COLO668 (cell line): ENCODE measurements at regions not wholly inside any gene's neighbourhood (a gene's known extent, or its start where the extent isn't known, plus 50 kb on each side); places are given as distances from the start of the nearest gene placed in this dataset.
A peak's percentile ranks its signal among the peaks of the same experiment; 100 is the strongest.
"Not testable (repeated sequence)": the region's sequence is repeated elsewhere in the genome, so short reads cannot be mapped to it uniquely, and the experiment has no call there.

Experiments
- DNase-seq: peaks from one replicate; lab custom pipeline; 2025; ENCODE audit not compliant: unreplicated experiment; lab: John Stamatoyannopoulos, UW

DNA sequence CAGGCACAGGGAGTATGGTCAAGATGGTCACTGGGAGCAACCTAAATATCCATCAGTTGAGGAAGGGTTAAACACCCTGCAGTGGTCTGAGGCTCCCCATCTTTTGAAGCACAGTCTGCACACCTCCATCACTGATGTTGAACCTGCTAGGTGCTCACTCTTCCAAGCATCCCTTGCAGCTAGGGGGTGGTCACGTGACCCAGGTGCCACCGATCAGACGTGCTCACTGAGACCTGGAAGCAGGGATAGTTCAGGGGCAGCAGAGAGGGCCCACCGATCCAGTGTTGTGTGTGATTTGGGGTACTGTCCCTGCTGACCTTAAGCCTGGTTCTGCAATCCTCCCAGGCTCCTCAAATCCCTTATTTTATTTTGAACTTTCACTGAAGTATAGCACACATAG lies 134.6 kb downstream of the CEBPB start:
- DNase-seq = no peak

DNA sequence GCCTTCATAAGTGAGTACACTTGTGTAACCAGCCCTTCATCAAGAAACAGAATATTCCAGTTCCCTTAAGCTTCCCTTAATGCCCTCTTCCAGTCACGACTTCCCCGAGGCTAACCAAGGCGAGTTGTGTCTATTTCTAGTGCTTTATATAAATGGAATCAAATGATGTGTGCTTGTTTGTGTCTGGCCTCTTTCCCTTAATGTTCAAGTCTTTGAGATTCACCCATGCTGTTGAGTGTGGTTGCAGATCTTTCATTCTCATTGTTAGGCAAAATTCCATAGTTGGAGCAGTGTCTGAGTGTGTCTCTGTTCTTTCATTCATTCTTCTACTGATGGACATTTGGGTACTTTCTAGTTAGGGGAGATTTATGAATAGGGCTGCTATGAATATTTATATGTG lies 135.0 kb downstream of the CEBPB start:
- DNase-seq = no peak

DNA sequence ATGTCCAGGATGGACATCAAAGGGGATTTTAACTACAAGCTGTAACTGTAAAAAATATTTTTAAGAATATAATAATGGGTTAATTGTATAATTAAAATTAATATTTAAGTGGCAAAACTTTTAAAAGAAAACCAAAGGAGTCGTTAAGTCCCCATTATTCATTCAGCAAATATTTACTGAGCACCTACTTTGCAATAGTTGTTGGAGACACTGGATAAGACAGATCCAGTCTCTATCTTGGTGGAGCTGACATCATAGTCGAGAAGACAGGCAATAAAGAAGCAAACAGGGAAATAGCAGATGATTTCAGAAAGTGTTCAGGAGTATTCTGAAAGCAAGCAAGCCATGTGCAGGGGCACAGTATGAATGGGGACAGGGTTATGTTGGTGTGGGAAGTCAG lies 137.0 kb downstream of the CEBPB start:
- no peak for DNase-seq

DNA sequence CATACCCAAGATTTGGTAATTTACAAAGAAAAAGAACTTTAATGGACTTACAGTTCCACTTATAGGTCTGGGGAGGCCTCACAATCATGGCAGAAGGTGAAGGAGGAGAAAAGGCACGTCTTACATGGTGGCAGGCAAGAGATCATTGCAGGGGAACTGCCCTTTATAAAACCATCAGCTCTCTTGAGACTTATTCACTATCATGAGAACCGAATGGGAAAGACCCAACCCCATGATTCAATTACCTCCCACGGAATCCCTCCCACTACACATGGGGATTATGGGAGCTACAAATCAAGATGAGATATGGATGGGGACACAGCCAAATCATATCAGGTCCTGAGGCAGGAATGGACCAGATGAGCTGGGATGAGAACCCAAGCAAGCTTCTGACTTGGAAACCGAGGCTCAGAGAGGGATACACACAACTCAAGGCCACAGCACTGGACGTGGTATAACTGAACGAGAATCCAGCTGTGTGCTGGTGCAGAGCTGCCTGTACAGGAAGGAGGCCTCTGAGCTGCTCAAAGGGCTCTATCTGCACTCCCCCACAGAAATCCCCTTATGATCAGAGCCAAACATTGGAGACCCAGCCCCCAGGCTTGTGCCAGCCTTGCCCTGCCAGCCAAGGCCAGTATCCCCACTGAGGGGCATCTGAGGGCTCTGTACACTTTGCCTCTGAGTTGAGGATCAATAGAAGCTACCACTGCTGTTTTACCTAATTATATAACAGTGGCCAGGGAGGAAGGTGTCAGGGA lies 137.8 kb downstream of the CEBPB start:
- no peak for DNase-seq

DNA sequence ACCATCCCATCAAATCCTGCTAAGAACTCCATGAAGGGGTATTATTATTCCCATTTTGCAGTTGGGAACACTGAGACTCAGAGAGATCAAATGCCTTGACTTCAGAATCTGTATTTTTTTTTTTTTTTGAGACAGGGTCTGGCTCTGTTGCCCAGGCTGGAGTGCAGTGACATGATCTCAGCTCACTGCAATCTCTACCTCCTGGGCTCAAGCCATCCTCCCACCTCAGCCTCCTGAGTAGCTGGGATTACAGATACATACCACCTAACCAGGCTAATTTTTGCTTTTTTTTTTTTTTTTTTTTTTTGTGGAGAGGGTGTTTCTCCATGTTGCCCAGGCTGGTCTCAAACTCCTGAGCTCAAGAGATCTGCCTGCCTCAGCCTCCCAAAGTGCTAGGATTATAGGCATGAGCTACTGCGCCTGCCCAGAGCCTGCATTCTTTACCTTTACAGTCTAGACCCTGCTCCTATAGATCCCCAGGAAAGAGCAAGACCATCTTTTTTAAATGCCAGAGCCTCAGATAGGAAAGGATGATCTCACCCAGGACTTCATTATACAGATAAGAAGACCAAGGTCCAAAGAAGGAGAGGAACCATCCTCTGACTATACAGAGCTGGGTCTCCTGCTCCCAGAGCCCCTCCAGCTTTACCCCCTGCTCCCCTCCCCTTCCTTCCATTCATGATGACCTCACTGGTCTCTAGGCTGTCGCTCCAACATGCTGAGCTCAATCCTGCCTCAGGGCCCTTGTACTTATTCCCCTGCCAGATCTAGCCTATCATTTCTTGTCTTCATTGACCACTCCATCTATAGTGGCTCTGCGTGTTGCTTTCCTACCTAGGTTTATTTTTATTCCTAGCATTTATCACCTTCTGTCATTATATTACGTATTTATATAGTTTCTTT lies 138.6 kb downstream of the CEBPB start:
- DNase-seq = no peak

DNA sequence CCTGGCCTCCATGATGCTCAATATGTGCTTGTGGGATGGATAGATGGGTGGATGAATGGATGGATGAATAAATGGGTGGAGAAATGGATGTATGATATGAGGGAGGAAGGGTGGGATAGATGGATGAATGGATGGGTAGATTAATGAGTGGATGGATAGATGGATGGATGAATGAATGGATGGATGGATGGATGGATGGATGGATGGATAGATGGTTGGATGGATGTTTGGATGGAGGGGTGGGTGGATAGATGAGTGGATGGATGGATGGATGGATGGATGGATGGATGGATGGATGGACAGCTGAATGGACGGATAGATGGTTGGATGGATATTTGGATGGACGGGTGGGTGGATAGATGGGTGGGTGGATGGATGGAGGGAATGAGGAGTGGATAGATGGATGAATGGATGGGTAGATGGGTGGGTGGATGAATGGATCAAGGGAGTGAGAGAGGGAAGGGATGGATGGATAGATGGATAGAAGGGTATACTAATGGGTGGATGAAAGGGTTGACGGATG lies 139.4 kb downstream of the CEBPB start:
- no peak for DNase-seq

DNA sequence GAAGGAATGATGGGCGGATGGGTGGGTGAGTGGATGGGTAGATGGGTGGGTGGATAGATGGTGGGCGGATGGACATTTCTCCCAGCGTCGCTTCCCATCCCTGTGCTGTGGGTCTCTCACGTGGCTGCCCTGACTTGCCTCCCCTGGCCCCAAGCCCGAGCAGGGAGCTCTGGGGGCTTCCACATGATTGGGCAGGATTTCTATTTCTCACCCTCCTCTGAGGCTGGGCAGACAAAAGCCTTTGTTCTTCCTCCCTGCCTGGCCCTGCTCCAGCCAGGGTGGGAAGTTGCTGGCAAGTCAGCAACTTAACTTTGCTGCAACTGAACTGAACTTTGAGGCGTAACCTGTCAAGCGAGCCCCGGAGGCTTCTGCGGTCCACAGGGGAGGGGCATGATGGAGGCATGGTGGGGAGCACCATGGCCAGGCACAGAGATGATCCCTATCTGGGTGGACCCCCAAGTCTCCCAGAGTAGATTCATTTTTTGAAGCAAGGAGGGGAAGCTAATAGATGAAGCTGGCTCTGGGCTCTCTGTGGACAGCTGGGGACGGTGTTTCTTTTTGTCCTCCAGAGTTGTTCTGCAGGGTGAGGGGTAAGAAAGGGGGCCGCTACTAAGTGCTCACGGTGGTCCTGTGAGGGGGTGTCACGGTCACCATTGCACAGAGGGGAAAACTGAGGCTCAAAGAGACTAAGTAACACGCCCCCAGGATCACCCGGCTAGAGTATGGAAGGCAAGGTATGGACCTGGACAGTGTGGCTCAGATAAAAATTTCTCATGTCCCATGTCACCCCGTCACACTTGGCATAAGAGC lies 140.1 kb downstream of the CEBPB start:
- DNase-seq = no peak

DNA sequence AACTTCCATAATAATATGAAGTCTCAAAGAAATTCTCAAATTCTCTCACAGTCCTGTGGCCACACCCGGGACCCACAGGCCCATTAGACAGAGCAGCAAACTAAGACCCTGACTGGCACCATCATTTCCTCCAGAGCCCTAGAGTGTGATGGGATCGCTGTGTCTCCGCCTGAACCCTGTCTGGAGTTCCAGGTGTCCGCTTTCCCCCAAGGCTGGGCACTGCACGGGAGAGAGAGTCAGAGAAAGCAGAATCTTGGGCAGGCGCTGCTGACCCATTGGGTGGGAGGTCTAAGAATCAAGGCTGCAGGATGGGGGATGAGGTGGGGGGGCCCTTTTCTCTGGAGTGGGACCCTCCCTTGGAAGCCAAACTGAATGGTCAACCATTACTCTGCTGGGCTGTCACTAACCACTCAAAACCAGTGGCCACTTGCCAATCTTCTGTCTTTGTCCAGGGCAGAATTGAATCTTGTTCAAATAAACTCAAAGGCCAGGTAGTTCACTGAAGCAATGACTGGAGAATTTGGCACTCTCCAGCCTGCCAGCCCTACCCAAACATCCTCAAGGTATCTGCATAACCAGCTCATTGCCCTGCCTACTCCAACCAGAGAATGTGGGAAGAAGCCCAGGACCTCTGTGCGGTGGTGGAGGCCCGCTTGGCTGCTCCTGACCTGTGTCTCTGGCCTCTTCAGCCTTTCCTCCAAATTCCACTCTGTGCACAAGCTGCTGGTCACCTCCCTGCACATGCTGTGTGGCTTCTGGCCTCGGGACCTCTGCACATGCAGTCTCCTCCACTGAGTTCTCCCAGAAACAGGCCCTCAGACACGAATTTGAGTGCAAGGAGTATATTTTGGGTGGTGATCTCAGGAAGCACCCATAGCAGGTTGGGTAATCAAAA lies 141.1 kb downstream of the CEBPB start:
- no peak for DNase-seq

DNA sequence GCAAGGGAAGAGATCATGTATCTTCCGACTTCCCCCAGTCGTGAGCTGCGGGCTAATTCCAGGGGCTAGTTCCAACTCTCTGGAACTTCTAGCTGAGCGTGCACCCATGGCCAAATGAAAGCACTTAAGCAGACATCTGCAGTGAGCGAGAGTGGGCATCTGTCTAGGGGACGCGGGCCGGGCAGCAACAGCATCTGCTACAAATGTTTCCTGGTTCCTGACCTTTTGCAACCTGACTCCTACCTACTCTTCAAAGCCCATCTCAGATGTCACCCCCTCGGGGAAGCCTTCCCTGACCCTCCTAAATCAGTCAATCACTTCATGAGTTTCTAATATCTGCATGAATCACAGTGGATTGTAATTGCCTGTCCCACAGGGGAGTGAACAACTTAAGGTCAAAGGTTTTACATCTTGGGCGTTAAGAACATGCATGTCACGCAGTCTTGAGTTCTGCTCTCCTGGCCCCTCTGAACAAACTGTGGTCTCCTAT lies 141.9 kb downstream of the CEBPB start:
- no peak for DNase-seq

DNA sequence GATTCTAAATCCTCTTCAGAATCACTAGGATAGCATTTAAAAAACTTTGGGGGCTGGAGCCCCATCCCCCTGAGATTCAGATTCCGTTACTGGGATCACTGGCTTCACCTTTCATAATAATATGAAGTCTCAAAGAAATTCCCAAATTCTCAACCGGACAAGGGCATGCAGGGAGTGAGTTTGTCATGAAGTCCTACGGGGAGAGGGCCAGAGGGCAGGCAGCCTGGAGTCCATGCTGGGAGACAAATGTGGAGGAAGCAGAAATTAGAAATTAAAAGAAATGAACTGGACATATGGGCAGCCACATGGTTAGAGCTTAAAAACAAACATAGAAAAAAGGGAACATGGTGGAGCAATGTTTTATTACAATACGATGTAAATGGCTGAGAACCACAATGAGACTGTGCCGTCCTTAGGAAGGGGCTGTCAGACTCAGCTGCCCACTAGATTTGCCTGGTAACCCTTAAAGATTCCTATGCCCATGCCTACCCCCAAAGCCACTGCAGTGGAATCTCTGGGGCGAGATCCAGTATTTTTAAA lies 142.6 kb downstream of the CEBPB start:
- DNase-seq = no peak

DNA sequence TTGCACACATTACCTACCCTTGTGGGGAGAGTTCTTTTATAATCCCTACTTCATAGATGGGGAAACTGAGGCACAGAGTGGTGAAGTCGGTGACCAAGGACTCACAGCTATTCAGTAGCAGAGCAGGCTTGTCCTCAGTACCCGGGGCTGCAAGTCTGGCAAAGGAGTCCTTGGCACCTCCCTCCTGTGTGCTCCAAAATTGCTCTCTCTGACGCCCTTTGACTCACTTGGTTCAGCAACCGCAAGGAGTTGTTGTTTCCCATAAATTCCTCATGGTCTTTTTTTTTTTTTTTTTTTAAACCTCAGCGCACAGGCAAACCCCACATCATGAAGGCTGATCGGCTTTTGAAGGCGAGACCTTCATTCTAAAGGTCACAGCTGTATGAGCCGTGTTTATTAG lies 143.2 kb downstream of the CEBPB start:
- no peak for DNase-seq

DNA sequence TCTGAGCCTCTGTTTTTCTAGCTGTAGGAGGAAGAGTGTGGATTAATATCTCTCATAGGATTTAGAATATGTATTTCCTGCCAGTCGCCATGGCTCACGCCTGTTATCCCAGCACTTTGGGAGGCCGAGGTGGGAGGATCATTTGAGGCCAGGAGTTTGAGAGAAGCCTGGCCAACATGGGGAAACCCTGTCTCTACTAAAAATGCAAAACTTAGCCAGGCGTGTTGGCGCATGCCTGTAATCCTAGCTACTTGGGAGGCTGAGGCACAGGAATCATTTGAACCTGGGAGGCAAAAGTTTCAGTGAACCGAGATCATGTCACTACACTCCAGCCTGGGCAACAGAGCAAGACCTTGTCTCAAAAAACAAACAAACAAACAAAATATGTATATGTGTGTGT lies 143.9 kb downstream of the CEBPB start:
- DNase-seq = not testable (repeated sequence)

DNA sequence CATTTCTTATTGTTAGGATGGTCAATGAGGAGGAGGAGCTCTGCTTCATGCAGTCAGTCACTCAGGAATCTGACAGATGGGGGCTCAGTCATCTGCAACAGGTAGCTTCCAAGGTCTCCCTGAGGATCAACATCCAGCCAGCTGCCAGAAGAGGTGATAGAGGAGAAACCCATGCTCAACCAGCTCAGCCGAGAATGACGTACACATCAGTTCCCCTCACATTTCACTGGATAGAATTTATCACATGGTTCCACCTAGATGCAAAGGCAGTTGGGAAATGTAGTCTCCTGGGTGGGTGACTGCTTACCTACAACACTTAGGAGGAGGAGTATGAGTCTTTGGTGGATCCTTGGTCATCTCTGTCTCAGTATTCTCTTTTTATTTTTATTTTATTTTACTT lies 144.5 kb downstream of the CEBPB start:
- DNase-seq = peak; percentile 41

DNA sequence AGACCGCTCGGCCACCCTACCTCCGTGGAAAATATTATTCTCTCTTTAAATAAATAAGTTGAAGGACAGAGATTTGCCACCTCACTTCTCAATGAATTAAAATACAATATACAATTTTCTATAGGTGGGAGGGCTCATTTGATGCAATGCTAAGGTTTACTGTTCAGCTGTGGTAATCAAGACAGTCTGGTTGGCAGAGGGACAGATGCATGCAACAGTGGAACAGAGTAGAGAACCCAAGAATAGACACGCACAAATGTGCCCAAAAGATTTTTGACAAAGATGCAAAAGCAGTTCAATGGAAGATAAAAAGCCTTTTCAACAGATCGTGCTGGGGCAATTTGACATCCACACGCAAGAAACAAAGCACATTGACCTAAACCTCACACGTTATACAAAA lies 145.2 kb downstream of the CEBPB start:
- no peak for DNase-seq

DNA sequence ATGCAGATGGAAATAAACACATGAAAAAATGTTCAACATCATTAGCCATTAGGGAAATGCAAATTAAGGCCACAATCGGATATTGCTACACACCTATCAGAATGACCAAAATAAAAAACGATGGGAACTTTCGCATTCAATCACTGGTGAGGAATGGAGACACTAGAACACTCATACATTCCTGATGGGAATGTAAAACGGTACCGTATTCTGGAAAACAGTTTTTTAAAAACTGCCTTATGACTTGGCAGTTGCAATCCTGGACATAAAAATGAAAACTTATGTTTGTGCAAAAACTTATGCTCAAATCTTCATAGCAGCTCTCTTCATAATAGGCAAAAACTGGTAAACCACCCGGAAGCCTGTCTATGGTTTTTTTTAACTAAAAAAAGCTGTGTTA lies 146.0 kb downstream of the CEBPB start:
- no peak for DNase-seq

DNA sequence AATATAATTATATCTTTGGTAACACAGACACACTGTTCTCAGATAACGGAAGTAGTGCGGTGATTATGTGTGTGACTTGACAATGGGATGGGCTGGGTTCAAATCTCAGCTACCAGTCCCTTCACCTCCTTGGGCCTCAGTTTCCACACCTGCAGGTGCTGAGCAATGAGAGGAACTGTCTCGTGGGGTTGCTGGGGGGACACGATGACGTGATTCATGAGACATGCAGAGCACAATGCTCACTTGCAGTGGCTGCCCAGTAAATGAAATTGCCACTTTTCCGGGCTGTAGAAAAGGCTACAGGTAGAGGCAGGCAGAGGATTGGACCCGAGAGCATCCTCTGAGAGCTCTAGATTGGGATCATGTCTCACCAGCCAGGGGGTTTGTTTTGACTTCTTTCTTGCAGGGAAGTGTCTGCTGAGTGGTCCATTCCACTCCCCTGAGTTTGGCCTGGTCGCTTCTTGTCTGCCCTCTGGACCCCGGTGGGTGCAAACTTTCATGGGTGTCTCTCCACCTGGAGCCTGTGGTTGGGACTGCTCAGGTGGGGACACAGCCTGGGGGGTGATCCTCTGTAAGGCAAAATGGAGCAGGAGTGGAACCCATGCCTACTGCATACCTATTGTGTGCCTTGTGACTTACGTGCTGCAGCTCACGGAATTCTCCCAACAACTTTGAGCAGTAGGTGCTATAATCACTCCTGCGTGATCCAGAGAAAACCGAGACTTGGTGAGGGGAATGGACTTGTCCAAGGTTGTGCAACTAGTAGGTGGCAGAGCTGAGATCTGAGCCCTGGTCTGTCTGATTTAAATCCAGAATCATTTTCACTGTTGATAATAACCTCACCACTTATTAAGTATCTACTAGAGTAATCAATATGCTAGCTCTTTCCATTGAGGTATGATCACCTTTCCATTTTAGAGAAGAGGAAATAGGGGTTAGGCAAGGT lies 147.2 kb downstream of the CEBPB start:
- no peak for DNase-seq

DNA sequence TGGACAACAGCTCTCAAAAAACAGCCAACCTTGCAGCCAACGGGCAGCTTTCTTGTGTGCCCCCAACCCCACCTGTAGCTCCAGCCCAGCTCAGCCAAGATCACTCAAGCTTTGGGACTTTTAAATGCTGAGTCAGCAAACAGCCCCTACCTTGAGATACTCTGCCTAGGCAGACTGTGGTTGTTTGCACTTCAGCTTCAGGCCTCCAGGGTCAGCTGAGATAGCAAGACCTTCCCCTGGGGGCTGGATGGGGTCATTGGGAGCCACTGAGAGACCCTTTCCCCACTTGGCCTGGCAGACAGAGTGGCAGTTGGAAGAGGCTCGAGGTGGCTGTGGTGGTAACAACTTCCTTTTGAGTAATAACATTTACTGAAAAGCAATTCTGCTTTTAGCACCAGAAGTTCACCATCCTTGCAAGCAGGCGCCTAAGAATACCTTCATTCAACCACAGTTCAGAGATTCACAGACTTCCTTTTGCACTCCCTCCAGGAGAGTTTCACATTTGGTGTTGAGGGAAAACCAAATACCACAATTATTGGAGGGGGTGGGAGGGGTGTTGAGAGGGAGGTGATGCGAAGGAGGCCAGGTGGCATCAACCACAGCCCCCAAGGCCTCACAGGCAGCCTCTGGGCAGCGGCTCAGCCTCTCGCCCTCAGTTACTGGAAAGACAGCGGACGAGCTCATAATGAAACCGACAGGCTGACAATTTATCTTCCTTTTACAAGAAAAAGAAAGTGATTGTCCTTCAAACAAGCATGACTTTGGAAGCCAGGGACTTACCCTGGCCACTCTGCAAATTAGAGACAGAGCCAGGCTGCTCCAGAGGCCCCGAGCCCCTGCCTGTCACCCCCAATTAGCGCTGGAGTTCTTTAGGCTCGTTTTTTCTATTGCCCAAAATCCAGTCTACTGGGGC lies 148.1 kb downstream of the CEBPB start:
- DNase-seq = no peak

DNA sequence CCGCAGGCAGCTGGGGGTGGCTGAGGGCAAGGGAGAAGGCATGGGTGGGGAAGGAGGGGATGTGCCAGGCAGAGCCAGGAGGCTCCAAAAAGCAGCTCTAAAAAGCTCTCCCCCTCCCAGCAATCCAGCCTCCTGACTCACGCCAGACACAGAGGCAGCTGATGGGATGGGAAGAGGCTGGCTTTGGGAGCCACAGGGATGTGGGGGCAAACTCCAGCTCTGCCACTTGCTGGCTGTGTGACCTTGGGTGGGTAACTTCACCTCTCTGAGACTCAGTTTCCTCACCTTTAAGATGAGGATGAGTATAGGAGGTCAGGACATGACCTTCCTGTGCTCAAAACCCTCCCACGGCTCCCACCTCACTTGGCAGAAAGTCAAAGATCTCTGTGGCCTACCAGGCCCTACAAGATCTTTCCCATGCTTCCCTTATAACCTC lies 148.9 kb downstream of the CEBPB start:
- no peak for DNase-seq
